Cardiac fibroblast (primary cell): ENCODE measurements at regions not wholly inside any gene's neighbourhood (a gene's known extent, or its start where the extent isn't known, plus 50 kb on each side); places are given as distances from the start of the nearest gene placed in this dataset.

Experiments
- DNase-seq, 2 donors: peaks; one replicate each; pipeline versions ENCODE4 v3.0.0 to v3.0.0-alpha.2; 2010; ENCODE audit warnings: low read depth in 2 of 2
- H3K4me3 ChIP-seq, 2 donors: replicated peaks in 1 of 2; 1 replicate in 1 of 2; 2 replicates in 1 of 2; pipeline ENCODE4 v1.5.1; 2011; ENCODE audit warnings: low read depth in 2 of 2, low read length in 2 of 2, mild to moderate bottlenecking in 2 of 2, moderate library complexity in 1 of 2
- TF ChIP-seq, protein P1 (sequence below): IDR thresholded peaks from one replicate; pipeline ENCODE4 v1.5.1; 2011; ENCODE audit warnings: low read depth, mild to moderate bottlenecking, low read length, inconsistent platforms

DNA sequence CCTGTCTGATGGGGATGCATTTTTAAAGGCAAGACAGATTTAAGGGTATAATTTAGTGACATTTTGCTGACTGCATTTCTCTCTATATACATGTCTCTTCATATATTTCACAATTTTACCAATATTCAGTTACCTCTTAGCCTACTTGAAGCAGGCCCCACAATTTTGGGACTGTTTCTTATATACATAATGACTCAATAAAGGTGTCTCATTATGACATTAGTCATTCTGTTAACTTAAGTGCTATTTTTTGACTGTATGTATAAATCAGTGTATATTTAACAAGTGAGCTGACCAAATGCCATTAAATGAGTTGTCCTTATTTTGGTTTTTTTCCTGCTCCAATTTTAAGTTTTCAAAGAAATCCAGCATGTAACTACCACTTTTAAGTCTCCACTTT lies 313.3 kb downstream of the SOX4 start:
- no peak for DNase-seq
- TF ChIP-seq, protein P1, sequence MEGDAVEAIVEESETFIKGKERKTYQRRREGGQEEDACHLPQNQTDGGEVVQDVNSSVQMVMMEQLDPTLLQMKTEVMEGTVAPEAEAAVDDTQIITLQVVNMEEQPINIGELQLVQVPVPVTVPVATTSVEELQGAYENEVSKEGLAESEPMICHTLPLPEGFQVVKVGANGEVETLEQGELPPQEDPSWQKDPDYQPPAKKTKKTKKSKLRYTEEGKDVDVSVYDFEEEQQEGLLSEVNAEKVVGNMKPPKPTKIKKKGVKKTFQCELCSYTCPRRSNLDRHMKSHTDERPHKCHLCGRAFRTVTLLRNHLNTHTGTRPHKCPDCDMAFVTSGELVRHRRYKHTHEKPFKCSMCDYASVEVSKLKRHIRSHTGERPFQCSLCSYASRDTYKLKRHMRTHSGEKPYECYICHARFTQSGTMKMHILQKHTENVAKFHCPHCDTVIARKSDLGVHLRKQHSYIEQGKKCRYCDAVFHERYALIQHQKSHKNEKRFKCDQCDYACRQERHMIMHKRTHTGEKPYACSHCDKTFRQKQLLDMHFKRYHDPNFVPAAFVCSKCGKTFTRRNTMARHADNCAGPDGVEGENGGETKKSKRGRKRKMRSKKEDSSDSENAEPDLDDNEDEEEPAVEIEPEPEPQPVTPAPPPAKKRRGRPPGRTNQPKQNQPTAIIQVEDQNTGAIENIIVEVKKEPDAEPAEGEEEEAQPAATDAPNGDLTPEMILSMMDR: no peak

DNA sequence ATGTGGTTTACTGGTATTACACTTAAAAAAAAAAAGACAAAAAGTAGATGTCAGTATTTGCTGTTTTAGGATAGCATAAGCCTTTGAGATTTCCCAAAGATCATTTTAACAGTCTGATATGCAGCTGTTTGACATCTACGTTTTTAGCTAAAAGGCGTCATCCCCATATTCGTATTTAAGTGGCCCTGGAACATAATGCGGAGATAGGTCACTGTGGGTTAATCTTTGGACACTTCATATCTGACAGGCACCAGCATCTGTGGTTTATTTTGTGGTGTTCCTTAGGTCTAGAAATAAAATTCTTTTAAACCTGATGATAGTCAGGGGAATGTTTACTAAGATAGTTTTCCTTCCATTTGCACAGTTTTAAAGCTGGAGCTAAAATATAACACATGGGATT lies 313.7 kb downstream of the SOX4 start:
- TF ChIP-seq, protein P1: no peak
- no peak for DNase-seq
- H3K4me3 ChIP-seq: no peak overlapping the region

More for the DNA sequence above, 313.3 kb downstream of the SOX4 start:
- H3K4me3 ChIP-seq: no peak overlapping the region

DNA sequence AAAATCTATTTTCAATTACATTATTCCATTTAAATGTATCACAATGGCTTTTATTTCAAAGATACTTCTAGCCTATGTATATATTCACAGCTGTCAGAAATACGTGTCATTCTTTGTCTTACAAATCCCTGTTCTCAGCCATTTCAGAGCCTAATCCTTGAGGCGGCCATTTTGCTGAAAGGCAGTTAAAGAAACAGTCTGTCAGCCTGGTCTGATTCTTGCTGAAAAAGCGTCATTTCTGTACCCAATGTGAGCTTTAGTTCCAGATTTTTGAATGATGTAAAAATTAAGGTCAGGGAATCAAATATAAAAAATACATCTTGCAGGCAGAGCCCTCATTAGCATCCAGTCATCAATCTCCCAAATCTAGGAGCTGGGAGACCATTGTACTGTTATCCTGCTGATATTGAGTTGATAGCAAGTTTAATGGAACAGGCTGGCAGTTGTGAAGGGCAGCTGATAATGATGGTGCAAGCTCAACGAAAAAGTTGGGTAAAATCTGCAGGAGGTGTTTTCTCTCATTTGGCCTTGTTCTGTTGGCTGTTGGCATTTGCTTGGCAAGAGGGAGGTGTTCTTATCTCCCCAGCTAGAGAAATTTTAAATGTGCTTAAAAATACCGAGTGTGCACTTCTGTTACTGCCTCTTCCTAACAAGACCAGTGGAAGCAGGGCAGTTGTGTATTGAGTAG lies 314.8 kb downstream of the SOX4 start:
- DNase-seq: peak in 1 of 2 donors; percentile 38
- H3K4me3 ChIP-seq: no peak overlapping the region
- TF ChIP-seq, protein P1: no peak

- DNase-seq: no peak
- no peak overlapping the region for H3K4me3 ChIP-seq
- TF ChIP-seq, protein P1: no peak
Observed at GRCh38 chr6:21909321-21909720, 315.8 kb downstream of the SOX4 start.

- H3K4me3 ChIP-seq: no peak overlapping the region
- DNase-seq: no peak
- TF ChIP-seq, protein P1: no peak
Observed at GRCh38 chr6:21911208-21911607, 317.7 kb downstream of the SOX4 start.

DNA sequence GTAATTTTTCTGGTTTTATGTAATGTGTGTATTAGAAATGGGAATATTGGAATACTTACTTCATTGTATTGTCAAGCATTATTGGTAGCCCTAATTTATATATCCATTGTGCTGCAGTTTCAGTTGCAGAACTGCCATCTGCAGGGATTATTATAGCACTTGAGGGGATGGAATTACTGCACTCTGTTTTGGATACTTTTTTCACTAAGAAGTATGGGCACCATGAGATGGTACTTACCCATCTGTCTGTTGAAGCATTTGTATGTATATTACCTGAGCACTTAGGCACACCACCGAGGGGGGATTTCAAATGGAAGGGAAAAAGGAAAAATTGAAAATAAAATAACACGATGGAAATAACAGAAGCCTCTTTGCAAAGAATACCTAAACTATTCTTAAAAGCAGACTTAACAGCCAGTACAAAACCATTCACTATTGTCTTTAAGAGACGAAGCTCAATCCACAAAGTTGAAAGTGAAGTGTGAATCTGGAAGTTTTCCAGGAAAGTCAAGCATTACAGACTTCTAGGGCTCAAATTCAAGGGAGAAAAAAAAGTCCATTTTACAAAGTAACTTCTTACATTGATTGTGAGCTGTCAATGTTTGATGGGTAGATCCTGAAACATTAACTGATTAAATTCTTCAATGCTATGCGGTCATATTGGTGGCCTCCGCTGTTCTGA lies 318.7 kb downstream of the SOX4 start:
- H3K4me3 ChIP-seq: no peak overlapping the region
- TF ChIP-seq, protein P1: no peak
- no peak for DNase-seq
